ENCODE measurements at regions not wholly inside any gene's neighbourhood (a gene's known extent, or its start where the extent isn't known, plus 50 kb on each side); places are given as distances from the start of the nearest gene placed in this dataset.

- no peak for TF ChIP-seq CTCF (IDR thresholded peaks at IDR 0.05)
- no peak for TF ChIP-seq POLR2AphosphoS5 (IDR thresholded peaks at IDR 0.05)
- no peak for TF ChIP-seq POLR2A (IDR thresholded peaks at IDR 0.05; ENCODE audit: low read depth)
Observed at GRCh38 chr5:33194914-33195313, 245.9 kb upstream of the TARS1 start.

Measured in esophagus muscularis mucosa (tissue), 3 donors.